SKM-1 (cell line): ENCODE measurements at regions not wholly inside any gene's neighbourhood (a gene's known extent, or its start where the extent isn't known, plus 50 kb on each side); places are given as distances from the start of the nearest gene placed in this dataset.

Experiments used
- DNase-seq: peaks from one replicate; lab custom pipeline; 2025; ENCODE audit not compliant: unreplicated experiment; lab: John Stamatoyannopoulos, UW

DNA sequence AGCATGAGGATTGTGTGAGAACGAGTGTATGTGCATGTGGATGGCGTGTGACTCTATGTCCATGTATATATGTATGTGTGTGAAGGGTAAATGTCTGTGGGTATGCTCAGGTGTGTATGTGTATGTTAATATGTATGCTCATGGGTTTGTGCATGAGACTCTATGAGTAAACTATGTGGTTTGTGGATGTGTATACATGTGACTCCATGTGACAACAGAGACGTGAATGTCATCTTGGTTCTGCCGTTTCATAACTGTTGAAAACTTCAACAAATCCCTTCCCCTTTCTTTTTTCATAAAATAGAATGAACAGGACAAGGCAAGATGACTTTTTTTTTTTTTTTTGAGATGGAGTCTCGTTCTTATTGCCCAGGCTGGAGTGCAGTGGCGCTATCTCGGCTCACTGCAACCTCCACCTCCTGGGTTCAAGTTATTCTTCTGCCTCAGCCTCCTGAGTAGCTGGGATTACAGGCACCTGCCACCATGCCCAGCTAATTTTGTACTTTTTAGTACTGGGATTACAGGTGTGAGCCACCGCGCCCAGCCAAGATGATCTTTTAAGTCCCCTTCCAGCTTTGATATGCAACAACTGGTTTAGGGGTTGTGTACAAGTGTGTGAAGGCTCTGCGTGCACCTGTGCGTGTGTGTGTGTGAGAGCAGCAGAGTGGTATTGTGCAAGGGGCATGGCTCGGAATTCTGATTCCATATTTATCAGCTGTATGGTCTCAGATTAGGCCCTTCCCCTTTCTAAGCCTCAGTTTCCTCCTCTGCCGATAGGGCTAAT is 106.3 kb downstream of the EBNA1BP2 start:
- no peak for DNase-seq

DNA sequence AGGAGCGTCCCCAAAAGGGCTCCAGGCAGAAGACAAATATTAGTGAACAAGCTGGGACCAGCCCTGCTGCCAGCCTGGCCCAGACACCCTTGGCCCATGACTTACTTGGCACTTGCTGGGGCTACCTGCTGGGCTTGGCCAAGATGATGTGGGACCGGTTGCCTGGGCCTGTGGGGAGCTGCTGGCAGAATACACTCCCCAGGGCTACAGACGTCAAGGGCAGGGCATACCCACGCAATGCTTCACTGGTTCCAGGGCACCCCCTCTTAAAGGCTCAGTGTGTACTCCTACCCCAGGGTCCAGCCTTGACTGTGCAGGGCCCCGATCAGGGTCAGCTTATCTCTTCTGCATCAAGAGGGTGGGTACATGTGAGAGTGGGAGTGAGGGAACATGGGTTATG is 106.5 kb upstream of the SLC2A1 start:
- no peak for DNase-seq

DNA sequence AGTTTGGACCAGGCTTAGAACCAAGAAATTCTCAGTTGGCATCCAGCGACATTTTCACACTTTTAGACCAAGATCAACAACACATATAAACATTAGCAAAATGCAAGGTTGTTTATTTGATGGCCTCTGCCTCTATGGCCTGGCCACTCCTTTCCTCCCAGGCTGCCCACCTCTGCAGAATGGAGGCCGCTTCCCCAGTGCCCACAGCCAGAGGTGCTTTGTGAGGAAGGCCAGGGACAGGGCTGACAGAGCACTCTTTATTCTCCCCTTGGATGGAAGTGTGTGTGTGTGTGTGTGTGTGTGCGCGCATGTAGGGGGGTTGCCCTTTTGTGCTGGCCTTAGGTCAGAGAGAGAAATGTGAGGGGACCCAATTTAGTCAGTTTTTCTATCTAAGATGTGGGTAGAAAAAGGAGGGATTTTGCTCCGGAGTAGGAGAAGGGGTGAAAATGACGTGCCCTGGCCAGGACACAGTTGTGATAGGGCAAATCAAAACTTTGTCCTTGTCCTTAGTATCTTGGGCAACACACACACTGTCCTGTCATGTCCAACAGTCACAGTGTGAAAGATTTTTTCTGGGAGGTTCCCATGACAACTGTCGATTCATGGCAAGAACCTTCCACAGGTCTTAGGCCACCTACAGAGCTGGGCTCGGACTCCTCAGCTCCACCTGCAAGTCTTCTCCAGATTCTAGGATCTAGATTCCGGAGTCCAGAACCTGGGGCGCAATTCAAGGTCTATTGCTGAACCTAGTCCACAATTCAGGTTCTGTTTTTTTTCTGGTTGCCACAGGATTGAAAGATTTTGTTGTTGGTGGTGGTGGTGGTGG is 104.9 kb upstream of the SLC2A1 start:
- no peak for DNase-seq

DNA sequence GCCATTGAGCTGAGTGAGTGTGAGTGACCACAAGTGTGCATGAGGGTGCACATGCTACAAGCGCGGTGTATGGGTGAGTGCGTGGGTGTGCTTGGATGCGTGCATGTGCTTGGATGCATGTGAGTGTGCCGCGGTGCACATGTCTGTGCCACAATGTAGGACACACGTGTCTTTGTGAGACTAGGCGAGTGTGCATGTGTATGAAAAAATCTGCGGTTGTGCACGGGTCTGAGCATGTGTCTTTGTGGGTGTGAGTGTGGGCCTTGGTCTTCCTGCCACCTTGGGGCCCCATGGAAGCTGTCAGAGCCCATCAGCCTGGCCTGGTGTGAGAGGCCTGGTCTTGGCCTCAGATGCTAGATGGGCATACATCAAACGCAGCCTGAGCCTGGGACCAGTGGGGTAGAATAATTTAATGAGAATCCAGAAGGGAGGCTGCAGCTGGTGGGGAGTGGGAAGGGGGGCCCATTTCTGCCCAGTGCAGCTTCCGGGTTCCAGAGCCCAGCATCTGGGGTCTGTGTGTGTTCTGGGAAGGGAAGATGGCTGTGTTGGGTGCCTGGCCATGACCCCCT is 103.9 kb upstream of the SLC2A1 start:
- DNase-seq = no peak

DNA sequence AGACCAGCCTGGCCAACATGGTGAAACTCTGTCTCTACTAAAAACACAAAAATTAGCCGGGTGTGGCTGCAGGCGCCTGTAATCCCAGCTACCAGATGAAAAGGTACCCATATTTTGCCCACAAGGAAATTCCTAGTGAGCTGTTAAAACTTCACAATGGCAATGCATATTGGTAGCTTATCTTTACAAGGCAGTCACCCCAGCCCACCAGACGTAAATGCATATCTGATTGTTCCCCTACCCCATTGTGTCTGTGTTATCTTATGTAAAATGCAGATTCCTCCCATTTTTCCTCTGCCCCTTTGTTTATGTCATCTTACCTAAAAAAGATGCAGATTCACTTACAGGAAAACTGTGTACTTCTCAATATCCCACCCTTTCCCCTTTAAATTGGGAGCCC is 103.1 kb upstream of the SLC2A1 start:
- DNase-seq = no peak

DNA sequence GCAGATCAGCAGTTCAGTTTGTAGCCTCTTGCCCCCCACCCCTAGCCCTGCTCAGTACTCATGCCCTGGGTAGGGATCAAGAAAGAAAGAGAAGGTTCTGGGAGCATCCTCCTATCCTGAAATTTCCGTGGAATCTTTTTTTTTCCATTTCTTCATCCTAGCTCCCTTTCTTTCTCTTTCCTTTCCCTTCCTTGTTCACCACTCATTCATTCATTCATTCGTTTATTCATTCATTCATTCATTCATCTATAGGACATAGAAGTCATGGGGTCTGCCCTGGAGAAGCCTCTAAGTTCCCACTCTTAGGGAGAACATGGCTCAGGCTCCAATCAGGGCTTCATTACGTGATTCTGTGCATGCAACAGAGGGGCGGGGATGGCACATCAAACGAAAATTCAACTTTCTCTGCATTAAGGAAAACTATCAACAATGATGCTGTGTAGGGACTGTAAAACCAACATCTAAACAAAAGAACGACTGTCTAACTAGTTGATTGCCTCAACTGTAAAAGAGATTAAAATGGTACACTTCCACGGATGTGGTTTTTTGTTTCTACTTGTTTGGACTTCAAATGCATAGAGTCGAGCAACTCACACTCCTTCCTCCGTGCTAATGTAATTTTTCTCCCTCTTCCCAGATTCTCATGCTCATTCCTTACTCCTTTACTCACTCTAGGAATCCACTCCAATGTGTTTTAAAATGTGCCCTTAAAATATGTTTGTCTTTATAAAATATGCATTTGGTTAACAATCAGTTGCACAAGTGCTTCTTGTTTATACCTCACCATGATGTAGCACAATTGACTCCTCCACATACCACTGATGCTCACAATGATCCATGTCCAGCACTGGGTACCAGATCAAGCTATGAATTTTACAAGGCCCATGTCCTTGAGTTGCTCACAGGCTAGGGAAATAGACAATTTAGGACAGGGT is 101.2 kb upstream of the SLC2A1 start:
- DNase-seq = no peak

DNA sequence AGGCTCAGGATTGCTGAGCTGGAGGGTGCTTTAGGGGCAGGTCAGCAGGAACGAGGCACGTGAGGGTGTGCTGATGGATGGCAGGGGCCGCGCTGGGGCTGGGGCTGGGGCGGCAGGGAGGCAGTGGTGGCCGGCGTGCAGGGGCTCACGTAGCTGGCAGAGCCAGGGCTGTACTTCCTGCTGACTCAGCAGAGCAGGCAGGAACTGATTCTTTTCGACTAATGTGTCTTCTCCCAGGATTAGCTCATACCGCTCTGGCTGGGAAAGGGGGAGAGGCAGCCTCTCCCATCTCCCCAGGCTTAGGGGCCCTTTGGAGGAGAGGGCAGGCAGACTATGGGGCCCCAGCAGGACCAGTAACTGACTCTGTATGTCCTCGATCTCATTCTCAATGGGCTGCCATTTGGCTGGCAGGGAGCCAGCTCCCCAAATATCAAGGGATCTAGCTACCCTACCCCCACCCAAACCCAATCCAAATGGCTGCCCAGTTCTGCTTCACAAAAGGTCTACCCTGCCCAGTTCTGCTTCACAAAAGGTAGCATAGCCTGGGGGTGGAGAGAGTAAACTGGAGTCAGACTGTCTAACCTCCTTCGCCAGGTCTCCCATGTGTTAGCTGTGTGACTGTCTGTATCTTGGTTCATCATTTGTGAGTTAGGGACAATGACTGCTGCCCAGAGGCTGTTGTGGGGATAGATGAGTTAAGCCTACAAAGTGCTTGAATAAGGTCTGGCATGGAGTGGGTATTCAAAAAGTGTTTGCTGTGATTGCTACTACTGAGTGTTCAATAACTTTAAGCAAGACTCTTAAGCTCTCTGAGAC is 100.1 kb upstream of the SLC2A1 start:
- no peak for DNase-seq

DNA sequence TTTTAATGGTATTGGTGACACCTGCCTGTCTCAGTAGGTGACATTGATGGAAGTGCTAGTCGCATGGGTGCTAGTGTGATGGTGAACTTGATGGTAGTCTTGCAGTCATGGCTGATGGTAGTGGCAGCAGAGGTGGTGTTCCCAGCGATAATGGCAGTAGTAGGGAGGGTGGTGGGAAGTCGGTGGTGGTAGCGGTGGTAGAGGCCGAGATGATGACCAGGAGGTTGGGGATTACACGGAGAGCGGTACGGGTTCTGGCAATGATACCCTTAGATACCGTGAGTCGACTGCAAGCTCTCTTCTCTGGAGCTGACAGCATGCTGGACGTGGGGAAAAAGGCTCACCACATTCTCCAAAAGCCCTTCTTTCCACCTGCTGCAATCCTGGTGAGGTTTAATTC is 99.4 kb upstream of the SLC2A1 start:
- no peak for DNase-seq

DNA sequence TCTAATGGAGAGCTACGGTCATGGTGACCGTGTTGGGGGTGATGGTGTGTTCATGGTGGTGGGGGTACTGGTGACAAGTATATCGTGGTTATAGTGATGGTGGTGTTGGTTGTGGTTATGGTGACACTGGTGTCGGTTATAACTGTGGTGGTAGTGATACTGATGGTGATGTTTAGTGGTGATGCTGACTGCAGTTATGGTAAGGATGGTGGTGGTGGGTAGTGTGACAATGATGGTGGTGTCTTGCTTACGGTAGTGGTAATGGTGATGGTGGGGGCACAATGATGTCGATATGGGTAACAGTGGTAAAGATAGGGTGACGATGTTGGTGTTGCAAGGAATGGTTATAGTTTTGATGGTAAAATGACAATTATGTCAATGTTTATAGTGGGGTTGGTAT is 98.9 kb upstream of the SLC2A1 start:
- DNase-seq = no peak

DNA sequence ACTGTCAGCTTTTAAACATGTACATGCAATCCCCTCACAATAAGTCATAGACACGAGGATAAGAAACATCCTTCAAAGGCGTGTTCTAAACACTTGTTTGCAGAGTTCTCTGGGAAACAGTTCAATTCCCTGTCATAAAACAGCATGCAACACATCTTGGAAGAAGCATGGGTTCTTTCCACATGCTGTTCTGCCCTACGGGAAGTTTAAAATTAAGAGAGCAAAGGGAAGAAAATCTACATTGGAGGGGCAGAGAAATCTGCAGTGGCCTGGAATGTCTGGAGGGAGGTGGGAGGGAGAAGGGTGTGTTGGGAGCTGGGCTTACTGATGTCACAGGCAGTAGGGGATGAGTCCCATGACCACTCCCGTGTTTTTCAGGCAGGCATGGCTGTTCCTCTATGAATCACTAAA is 98.3 kb upstream of the SLC2A1 start:
- no peak for DNase-seq

DNA sequence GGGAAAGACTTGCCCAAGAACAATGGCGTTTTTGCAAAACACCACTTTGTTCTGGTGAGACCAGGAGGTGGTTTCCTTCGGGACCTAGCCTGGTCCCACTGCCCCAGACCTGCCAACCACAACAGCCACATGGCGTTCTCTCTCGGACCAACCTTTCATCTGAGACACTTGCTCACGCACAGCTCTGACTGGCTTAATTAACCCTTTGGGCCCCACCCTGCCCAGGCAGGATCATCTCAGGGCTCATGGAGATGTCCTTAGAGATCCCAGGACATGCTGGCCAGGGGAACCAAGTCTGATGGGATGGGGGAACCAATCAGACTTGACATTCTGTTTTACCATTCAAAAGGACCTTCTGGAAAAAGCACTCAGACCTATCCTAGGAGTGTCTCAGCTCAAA is 97.8 kb upstream of the SLC2A1 start:
- DNase-seq = no peak

DNA sequence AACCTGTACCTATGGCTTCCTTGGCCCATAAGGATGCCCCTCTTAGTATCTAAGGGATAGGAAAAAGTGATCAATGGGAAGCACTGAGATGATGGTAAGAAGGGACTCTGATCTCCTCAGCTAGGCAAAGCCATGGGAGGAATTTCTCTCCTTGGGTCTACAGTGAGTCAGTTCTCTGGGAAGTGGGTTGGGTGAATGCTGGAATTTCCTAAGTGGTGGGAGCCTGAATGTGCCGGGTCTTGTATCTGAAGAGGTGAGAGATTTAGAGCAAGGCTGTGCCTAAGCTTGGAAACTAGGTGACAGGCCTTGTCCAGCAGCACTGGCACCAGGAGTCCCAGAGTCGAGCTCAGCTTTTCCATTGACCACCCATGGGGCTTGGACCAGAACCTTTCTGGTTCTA is 96.3 kb upstream of the SLC2A1 start:
- DNase-seq = no peak

DNA sequence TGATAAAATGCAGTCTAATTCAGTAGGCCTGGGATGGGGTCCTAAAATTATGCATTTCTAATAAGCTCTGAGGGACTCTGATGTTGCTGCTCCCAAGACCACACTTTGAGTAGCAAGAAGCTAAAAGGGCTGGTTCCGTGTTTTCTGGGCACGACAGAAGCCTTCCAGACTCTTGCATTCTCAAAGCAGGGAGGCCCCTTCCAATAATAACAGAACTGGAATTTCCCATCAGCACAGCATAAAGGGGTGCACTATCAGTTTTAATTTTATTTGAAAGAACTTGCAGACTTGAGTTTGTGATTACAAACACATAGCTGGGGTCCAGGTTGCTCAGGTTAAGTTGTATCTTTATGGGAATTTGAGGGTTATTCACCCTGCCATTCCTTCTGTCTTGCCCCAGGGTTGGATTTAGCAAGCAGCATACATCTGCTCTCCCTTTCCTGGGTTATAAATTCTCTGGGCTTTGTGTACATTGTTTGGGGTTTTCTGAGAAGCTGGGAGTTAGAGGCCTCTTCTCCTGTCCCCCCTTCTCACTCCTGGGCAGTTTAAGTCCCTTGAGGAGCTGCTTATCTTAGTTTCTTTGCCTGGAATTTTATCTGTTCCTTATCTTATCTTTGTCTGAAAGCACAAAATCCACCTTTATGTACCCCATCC is 94.2 kb upstream of the SLC2A1 start:
- no peak for DNase-seq

DNA sequence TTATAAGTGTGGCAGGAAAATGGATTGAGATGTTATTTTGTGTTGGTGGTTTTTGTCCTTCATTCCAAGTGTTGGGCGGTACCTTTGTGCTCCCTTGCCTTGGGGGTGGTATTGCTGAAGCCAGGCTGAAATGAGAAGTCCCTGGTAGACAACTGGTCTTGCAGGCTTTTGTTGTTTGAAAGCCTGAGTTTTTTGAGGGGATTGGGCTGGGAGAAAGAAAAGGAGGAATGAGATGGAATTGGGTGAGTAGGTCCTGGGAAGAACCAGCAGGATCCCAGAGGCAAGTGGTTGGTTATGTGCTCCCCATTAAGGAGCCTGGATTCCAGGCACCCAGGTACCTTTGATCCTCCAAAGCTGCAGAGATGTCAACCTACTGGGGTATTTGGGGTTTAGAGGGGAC is 93.7 kb upstream of the SLC2A1 start:
- DNase-seq = no peak

DNA sequence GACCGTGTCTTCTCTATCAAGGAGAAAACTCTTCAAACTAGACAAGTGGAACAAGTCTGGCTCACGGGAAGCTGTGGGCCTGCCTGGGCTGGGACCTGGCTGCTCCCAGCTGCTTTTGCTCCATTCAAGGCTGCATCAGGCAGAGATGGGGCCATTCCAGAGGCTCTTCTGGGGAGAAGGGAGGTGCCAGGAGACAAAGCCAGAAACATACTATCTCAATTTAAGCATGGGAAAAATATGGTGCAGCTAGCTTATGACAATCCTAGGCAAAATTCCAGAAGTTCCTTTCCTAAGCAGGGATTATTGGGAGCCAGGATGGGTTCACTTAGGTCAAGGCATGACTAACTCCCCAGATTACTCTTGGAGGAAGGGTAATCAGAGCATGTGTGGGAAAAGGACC is 90.8 kb upstream of the SLC2A1 start:
- DNase-seq = no peak

DNA sequence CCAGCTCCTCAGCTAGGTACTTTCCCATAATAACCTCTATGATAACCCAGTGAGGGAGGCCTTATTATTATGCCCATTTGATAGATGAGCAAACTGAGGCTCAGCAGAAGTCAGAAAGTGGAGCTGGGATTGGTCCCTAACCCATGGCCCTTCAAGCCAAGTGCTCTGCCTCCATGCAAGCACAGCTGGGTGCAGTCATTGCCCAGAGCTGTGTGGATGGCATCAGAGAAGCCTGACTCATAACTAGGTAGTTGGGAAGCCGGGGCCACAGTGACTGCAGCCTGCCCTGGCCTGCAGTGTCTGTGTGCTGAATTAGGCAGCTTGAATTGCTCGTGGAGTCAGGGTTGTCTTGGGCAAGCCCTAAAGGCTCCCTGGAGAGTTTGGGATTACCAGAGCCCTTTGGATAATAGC is 89.9 kb upstream of the SLC2A1 start:
- no peak for DNase-seq

DNA sequence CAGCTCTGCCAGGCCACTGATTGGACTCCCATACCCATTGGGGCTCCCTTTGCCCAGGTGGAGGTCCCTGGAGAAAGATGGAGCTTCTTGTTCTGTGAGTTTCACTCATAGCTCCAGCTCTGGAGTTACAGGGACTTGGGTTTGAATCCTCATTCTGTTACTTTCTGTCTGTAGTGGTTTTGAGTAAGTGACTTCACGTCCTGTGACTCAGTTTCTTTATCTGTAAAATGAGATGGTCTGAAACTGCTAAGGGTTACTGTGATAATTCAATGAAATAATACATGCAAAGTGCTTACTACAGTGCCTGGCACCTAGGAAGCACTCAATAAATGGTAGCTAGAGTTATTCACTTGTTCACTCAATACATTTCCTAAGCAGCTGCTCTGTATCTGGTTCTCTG is 88.5 kb upstream of the SLC2A1 start:
- no peak for DNase-seq

DNA sequence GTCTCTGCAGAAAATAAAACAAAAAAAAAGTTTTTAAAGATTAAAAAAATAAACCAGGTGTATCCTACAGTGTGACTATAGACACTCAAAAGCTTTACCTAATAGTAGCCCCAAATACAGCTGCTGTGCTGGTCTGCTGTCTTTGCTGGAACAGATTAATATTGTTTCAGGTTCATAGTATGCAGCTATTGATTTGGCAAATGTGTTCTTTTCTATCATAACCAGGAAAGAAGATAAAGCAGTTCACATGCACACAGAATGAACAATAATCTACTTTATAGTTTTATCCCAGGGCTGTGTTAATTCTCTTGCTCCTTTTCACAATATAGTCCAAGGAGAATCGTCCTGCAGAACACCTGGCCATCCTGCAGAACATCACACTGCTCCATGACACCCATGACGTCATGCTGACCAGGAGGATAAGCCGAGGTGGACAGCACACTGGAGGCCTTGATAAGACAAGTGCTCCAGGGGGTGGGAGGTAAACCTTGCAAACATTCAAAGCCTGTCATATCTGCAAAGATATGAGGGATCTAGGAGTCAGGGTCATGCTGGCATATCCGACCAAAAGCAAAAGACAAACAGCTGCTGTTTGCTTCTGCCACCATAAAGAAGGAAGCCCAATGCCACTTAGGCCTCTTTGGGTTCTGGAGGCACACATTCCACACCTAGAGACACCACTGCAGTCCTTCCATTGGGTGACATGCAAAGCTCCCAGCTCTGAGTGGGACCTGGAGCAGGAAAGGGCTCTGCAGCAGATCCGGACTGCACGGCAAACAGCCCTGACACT is 86.1 kb upstream of the SLC2A1 start:
- no peak for DNase-seq

DNA sequence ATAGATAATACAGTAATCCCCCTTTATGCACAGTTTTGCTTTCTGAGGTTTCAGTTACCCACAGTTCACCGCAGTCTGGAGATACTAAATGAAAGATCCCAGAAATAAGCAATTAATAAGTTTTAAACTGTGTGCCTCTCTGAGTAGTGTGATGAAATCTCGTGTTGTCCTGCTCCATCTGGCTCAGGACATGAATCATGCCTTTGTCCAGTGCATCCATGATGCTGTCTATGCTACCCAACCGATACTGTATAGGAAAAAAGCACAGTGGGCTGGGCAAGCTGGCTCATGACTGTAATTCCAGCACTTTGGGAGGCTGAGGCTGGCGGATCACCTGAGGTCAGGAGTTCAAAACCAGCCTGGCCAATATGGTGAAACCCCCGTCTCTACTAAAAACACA is 85.0 kb upstream of the SLC2A1 start:
- DNase-seq = no peak
